Thyroid gland (tissue), 4 donors: ENCODE measurements at regions not wholly inside any gene's neighbourhood (a gene's known extent, or its start where the extent isn't known, plus 50 kb on each side); places are given as distances from the start of the nearest gene placed in this dataset.
"Not testable (repeated sequence)": the region's sequence is repeated elsewhere in the genome, so short reads cannot be mapped to it uniquely, and the experiment has no call there.

ENCODE experiments used
- DNase-seq, 2 donors: peaks; one replicate each; pipeline ENCODE4 v3.0.0-alpha.2; 2019
- H3K27ac ChIP-seq, 3 donors: fragments of 200-600 bp; sonication (generic); 1 replicate in 2 of 3; 2 replicates in 1 of 3; pipeline ENCODE4 v1.5.1; 2016 to 2019; ENCODE audit warnings: mild to moderate bottlenecking in 1 of 3, moderate library complexity in 1 of 3
- H3K27me3 ChIP-seq: fragments of 200-600 bp; sonication (generic); one replicate; pipeline ENCODE4 v1.5.1; 2019
- H3K36me3 ChIP-seq, 2 donors: fragments of 200-600 bp; sonication (generic); one replicate each; pipeline ENCODE4 v1.5.1; 2016 to 2019
- H3K4me1 ChIP-seq, 2 donors: fragments of 200-600 bp; sonication (generic); one replicate each; pipeline ENCODE4 v1.5.1; 2017 to 2019
- H3K4me3 ChIP-seq, 3 donors: fragments of 200-600 bp; sonication (generic); replicated peaks in 1 of 3; 1 replicate in 2 of 3; 2 replicates in 1 of 3; pipeline ENCODE4 v1.5.1; 2016; ENCODE audit warnings: mild to moderate bottlenecking in 1 of 3
- H3K9me3 ChIP-seq: fragments of 200-600 bp; sonication (generic); one replicate; pipeline ENCODE4 v1.5.1; 2017
- POLR2A ChIP-seq, 2 donors: fragments of 450-650 bp; IDR thresholded peaks; one replicate each; pipeline ENCODE4 v1.6.1; 2017; ENCODE audit warnings: antibody characterized with exemption in 2 of 2, mild to moderate bottlenecking in 2 of 2, moderate library complexity in 1 of 2
- WGBS, 2 donors: methylation state at CpG; one replicate each; pipeline ENCODE4 v1.1.5; 2017; 5-methylcytosine and 5-hydroxymethylcytosine counted together
- intact Hi-C: fragments of 100-400 bp; cut with DNase I; formaldehyde crosslinking; loops from one replicate; pipeline ENCODE4 v1.15.1; 2023
- TF ChIP-seq, protein P1 (sequence below), 6 experiments: fragments of 200-600 bp in 3 of 6; fragments of 450-650 bp in 3 of 6; sonication (generic) in 3 of 6; IDR thresholded peaks; one replicate each; pipeline ENCODE4 v1.5.1; 2016 to 2019; ENCODE audit warnings: antibody characterized with exemption in 6 of 6, mild to moderate bottlenecking in 2 of 6, inconsistent platforms in 1 of 6, moderate library complexity in 1 of 6

DNA sequence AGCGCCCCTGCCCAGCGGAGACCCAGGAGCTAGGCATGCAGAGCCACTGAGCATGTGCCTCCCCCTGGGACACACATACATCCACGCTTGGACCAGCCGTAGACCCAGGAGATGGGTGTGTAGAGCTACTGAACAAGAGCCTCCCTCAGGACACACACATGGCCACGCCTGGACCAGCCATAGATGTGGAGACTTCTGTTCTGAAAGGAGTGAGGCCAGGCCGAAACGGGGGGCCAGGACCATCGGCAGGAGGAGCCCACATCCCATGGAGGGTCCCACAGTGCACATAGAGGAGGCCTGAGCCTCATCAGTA lies 340.4 kb downstream of the TCERG1L start:
- Histone ChIP-seq H3K9me3 (no peaks in the 10 kb centered on the region), H3K27me3 (no peaks in the 10 kb centered on the region), H3K36me3 (no peaks in the 10 kb centered on the region), H3K4me3 (no peak overlapping the region), H3K4me1 (no peaks in the 10 kb centered on the region), H3K27ac (no peak overlapping the region)
- no peak for TF ChIP-seq POLR2A (IDR thresholded peaks at IDR 0.05)
- TF ChIP-seq, protein P1, sequence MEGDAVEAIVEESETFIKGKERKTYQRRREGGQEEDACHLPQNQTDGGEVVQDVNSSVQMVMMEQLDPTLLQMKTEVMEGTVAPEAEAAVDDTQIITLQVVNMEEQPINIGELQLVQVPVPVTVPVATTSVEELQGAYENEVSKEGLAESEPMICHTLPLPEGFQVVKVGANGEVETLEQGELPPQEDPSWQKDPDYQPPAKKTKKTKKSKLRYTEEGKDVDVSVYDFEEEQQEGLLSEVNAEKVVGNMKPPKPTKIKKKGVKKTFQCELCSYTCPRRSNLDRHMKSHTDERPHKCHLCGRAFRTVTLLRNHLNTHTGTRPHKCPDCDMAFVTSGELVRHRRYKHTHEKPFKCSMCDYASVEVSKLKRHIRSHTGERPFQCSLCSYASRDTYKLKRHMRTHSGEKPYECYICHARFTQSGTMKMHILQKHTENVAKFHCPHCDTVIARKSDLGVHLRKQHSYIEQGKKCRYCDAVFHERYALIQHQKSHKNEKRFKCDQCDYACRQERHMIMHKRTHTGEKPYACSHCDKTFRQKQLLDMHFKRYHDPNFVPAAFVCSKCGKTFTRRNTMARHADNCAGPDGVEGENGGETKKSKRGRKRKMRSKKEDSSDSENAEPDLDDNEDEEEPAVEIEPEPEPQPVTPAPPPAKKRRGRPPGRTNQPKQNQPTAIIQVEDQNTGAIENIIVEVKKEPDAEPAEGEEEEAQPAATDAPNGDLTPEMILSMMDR (IDR thresholded peaks at IDR 0.05), result no peak
- DNase-seq, result no peak
- intact Hi-C loops, result no loop called here
- 88 to 92% methylated on average over 8 of the region's 8 CpGs for WGBS, 2 donors

DNA sequence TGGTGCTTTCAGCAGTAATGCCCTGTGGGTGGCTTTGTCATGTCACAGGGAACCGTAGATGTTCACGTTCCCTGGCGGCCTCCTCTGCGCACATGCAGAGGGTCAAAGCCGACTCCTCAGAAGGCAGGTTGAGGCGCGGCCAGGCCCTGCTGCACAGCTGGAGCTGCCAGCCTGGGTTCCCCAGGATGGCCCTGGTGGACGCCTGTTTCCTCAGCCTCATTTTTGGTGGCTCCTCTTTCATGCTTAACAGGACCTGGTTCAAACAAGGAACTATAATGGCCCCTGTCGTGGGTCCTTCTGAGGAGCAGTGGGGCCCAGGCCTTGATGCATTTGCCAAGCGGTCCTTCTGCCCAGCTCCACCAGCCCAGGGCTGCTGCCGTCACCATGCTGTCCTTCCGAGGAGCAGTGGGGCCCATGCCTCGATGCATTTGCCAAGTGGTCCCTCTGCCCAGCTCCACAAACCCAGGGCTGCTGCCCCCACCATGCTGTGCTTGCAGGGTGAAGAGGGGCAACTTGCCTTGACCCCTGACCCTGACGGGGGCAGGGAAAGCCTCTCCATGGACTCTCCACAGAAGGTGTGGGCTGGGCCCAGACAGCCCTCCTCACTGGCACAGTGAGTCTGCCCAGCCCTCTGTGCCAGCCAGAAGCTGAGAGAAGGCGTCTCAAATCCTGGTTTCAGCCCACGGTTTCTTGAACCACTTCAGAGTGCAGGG lies 338.2 kb downstream of the TCERG1L start:
- Histone ChIP-seq H3K4me1 (no peaks in the 10 kb centered on the region), H3K36me3 (no peaks in the 10 kb centered on the region), H3K27me3 (no peaks in the 10 kb centered on the region), H3K9me3 (no peaks in the 10 kb centered on the region), H3K27ac (no peak overlapping the region), H3K4me3 (no peak overlapping the region)
- TF ChIP-seq POLR2A (IDR thresholded peaks at IDR 0.05), result no peak
- TF ChIP-seq, protein P1 (IDR thresholded peaks at IDR 0.05), result no peak
- no peak for DNase-seq
- intact Hi-C loops, result no loop called here
- 92 to 93% methylated on average over 9 to 12 of the region's 16 CpGs for WGBS, 2 donors

DNA sequence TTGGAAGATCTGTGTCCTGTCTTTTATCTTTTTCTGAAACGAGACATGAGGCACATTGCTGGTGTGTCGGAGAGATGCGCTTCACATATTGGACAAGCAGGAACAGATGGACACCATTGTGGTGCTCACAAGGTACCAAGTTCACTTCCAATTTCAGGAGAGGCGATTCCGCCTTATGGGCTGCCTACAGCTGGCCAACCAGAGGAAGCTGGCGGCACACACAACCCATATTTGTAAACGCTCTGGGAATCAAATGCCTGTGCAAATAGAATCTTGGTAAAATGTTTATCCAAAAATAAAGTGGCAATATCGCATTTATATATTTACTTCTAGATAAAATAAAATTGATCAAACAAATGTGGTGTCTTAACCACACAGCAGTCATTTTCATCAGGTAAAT lies 337.4 kb downstream of the TCERG1L start:
- Histone ChIP-seq H3K4me3 (no peak overlapping the region), H3K9me3 (no peaks in the 10 kb centered on the region), H3K27ac (no peak overlapping the region), H3K4me1 (no peaks in the 10 kb centered on the region), H3K27me3 (no peaks in the 10 kb centered on the region), H3K36me3 (no peaks in the 10 kb centered on the region)
- intact Hi-C loops, result no loop called here
- WGBS, 2 donors, result 92 to 95% methylated on average over 8 of the region's 8 CpGs
- no peak for DNase-seq
- TF ChIP-seq, protein P1 (IDR thresholded peaks at IDR 0.05), result no peak
- TF ChIP-seq POLR2A (IDR thresholded peaks at IDR 0.05), result no peak

DNA sequence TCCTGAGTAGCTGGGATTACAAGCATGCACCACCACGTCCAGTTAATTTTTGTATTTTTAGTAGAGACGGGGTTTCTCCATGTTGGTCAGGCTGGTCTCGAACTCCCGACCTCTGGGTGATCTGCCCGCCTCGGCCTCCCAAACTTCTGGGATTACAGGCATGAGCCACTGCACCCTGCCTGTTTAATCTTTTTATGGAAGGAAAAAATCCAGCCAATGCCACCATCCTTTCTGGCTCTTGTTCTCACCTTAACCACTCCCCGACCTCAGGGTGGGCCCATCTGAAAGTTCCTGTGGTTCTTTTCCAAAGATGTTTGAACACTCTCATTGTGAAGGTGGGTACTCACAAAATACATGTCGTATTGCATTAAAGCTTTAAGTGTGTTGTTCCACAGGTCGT lies 336.2 kb downstream of the TCERG1L start:
- H3K27me3 ChIP-seq, result not testable (repeated sequence)
- 89 to 93% methylated on average over 9 of the region's 9 CpGs for WGBS, 2 donors

DNA sequence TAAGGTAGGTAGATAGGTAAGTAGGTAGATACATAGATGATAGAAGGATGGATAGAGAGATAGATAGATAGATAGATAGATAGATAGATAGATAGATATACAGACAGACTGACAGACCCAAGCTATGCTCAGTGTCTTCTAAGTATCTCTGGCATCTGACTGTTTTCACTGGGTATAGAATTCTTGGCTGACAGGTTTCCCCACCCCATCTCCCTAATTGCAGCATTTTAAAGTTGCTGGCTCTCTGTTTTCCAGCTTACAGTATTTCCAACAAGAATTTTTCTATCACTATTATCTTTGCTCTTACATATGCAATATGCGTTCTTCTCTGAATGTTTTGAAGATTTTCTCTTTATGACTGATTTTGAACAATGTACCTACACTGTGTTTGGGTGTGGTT lies 328.7 kb downstream of the TCERG1L start:
- H3K36me3 ChIP-seq, result no peaks in the 10 kb centered on the region
- no peaks in the 10 kb centered on the region for H3K4me1 ChIP-seq
- H3K4me3 ChIP-seq, result no peak overlapping the region
- H3K27ac ChIP-seq, result no peak overlapping the region
- TF ChIP-seq, protein P1 (IDR thresholded peaks at IDR 0.05), result no peak
- no peak for TF ChIP-seq POLR2A (IDR thresholded peaks at IDR 0.05)
- intact Hi-C loops, result no loop called here
- H3K27me3 ChIP-seq, result no peaks in the 10 kb centered on the region
- WGBS, 2 donors, result 98% methylated on average over 1 of the region's 1 CpG
- no peak for DNase-seq
- no peaks in the 10 kb centered on the region for H3K9me3 ChIP-seq

More for the DNA sequence above, 336.2 kb downstream of the TCERG1L start:
- intact Hi-C loops, H3K4me3 ChIP-seq, H3K4me1 ChIP-seq, H3K9me3 ChIP-seq, H3K27ac ChIP-seq, H3K36me3 ChIP-seq, DNase-seq: not testable (repeated sequence)

DNA sequence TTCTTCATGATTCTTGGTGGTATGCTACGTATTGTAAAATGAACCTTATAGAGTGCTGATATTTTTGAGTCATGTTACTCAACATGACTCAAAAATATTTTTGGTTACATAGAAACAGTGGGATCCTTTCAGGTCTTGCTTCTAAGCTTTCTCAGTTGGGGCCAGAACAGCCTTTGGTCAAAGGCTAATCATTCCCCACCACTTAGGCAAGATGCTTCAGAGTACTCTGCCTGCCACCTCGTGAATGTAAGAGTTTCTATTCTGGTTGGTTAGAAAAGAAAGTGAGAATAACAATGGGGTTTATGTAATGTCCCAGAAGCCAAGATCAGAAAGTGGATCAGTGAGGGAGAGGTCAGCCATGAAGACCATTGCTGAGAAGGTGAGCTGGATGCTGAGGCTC lies 327.8 kb downstream of the TCERG1L start:
- intact Hi-C loops, result no loop called here
- Histone ChIP-seq H3K27me3 (no peaks in the 10 kb centered on the region), H3K36me3 (no peaks in the 10 kb centered on the region), H3K27ac (no peak overlapping the region), H3K4me3 (no peak overlapping the region), H3K4me1 (no peaks in the 10 kb centered on the region), H3K9me3 (no peaks in the 10 kb centered on the region)
- no peak for DNase-seq
- TF ChIP-seq, protein P1 (IDR thresholded peaks at IDR 0.05), result no peak
- no peak for TF ChIP-seq POLR2A (IDR thresholded peaks at IDR 0.05)
- WGBS, 2 donors, result 74 to 75% methylated on average over 2 of the region's 2 CpGs
